Hepatocyte (in vitro differentiated cells): ENCODE measurements at regions not wholly inside any gene's neighbourhood (a gene's known extent, or its start where the extent isn't known, plus 50 kb on each side); places are given as distances from the start of the nearest gene placed in this dataset.

Source experiments
- DNase-seq: peaks from one replicate; pipeline ENCODE4 v3.0.0-alpha.2; 2016; ENCODE audit warnings: low spot score
- H2AFZ ChIP-seq: fragments of 200-600 bp; sonication (generic); 2 replicates; pipeline ENCODE4 v1.6.0; 2016; ENCODE audit warnings: antibody characterized with exemption, mild to moderate bottlenecking
- H3K27ac ChIP-seq: fragments of 200-600 bp; sonication (generic); 2 replicates; pipeline ENCODE4 v1.5.1; 2016; ENCODE audit warnings: mild to moderate bottlenecking
- H3K27me3 ChIP-seq: fragments of 200-600 bp; sonication (generic); 2 replicates; pipeline ENCODE4 v1.6.1; 2016
- H3K36me3 ChIP-seq: fragments of 200-600 bp; sonication (generic); replicated peaks from 2 replicates; pipeline ENCODE4 v1.5.1; 2016; ENCODE audit warnings: low read depth; ENCODE audit not compliant: insufficient read depth
- H3K4me1 ChIP-seq: fragments of 200-600 bp; sonication (generic); 2 replicates; pipeline ENCODE4 v1.5.1; 2016; ENCODE audit warnings: mild to moderate bottlenecking, moderate library complexity; ENCODE audit not compliant: insufficient read depth
- H3K4me2 ChIP-seq: fragments of 200-600 bp; sonication (generic); 2 replicates; pipeline ENCODE4 v1.6.0; 2016
- H3K4me3 ChIP-seq: fragments of 200-600 bp; sonication (generic); 2 replicates; pipeline ENCODE4 v1.5.1; 2016; ENCODE audit warnings: mild to moderate bottlenecking
- H3K79me2 ChIP-seq: fragments of 200-600 bp; sonication (generic); 2 replicates; pipeline ENCODE4 v1.6.0; 2017; ENCODE audit warnings: mild to moderate bottlenecking
- H3K9me2 ChIP-seq: fragments of 200-600 bp; sonication (generic); replicated peaks from 2 replicates; pipeline ENCODE4 v1.6.0; 2017; ENCODE audit warnings: mild to moderate bottlenecking; ENCODE audit not compliant: insufficient read depth
- H3K9me3 ChIP-seq: fragments of 200-600 bp; sonication (generic); 2 replicates; pipeline ENCODE4 v1.5.1; 2016; ENCODE audit warnings: low read depth, mild to moderate bottlenecking
- H4K20me1 ChIP-seq: fragments of 200-600 bp; sonication (generic); 2 replicates; pipeline ENCODE4 v1.6.0; 2016; ENCODE audit warnings: mild to moderate bottlenecking; ENCODE audit not compliant: insufficient read depth, poor library complexity, severe bottlenecking
- CTCF ChIP-seq: fragments of 200-600 bp; sonication (generic); IDR thresholded peaks from 2 replicates; pipeline ENCODE4 v1.5.1; 2016; ENCODE audit warnings: antibody characterized with exemption, mild to moderate bottlenecking; ENCODE audit not compliant: poor library complexity
- EZH2 ChIP-seq: fragments of 200-600 bp; sonication (generic); IDR thresholded peaks from 2 replicates; pipeline ENCODE4 v1.6.1; 2016; ENCODE audit warnings: antibody characterized with exemption, mild to moderate bottlenecking, borderline replicate concordance
- EZH2phosphoT487 ChIP-seq: fragments of 200-600 bp; sonication (generic); IDR thresholded peaks from one replicate; pipeline ENCODE4 v1.6.1; 2018; ENCODE audit warnings: antibody characterized with exemption, mild to moderate bottlenecking, low read depth, moderate library complexity; ENCODE audit not compliant: unreplicated experiment, severe bottlenecking
- WGBS: methylation state at CpG from one replicate; pipeline ENCODE4 v1.1.6; 2016; ENCODE audit warnings: low lambda C conversion rate; ENCODE audit errors: missing lambda C conversion rate; 5-methylcytosine and 5-hydroxymethylcytosine counted together

GRCh38 chr5:34547300-34548085 is 108.6 kb upstream of the RAI14 start:
- Histone ChIP-seq H3K9me2 (no peaks in the 10 kb centered on the region), H3K36me3 (no peaks in the 10 kb centered on the region), H3K9me3 (no peaks in the 10 kb centered on the region), H3K4me1 (peaks cover 22% of the 10 kb centered on the region), H3K4me3 (no peak overlapping the region), H3K4me2 (no peak overlapping the region), H2AFZ (peak overlapping the region; percentile 26), H3K27ac (peak overlapping the region; percentile 16), H3K27me3 (no peaks in the 10 kb centered on the region), H4K20me1 (no peaks in the 10 kb centered on the region), H3K79me2 (no peaks in the 10 kb centered on the region)
- 93% methylated on average over 2 of the region's 2 CpGs for WGBS
- DNase-seq = no peak
- no peak for TF ChIP-seq CTCF
- no peak for TF ChIP-seq EZH2phosphoT487
- TF ChIP-seq EZH2 = no peak

- TF ChIP-seq CTCF = no peak
- TF ChIP-seq EZH2phosphoT487 = no peak
- TF ChIP-seq EZH2 = no peak
- no peak for DNase-seq
- Histone ChIP-seq H3K4me1 (peaks cover 22% of the 10 kb centered on the region), H3K4me3 (no peak overlapping the region), H3K27ac (peak overlapping the region; percentile 16), H2AFZ (peak overlapping the region; percentile 26), H3K79me2 (no peaks in the 10 kb centered on the region), H3K9me2 (no peaks in the 10 kb centered on the region), H3K4me2 (no peak overlapping the region), H3K36me3 (no peaks in the 10 kb centered on the region), H4K20me1 (no peaks in the 10 kb centered on the region), H3K9me3 (no peaks in the 10 kb centered on the region), H3K27me3 (no peaks in the 10 kb centered on the region)
- 87% methylated on average over 1 of the region's 1 CpG for WGBS
Measured at GRCh38 chr5:34548086-34548403, 108.1 kb upstream of the RAI14 start.

- no peaks in the 10 kb centered on the region for H3K9me2 ChIP-seq
- H3K27ac ChIP-seq = no peak overlapping the region
- H3K4me3 ChIP-seq = no peak overlapping the region
- no peak overlapping the region for H2AFZ ChIP-seq
- no peaks in the 10 kb centered on the region for H4K20me1 ChIP-seq
- H3K9me3 ChIP-seq = no peaks in the 10 kb centered on the region
- H3K27me3 ChIP-seq = no peaks in the 10 kb centered on the region
- no peak overlapping the region for H3K4me2 ChIP-seq
- DNase-seq = no peak
- peaks cover 22% of the 10 kb centered on the region for H3K4me1 ChIP-seq
- H3K79me2 ChIP-seq = no peaks in the 10 kb centered on the region
- H3K36me3 ChIP-seq = no peaks in the 10 kb centered on the region
- WGBS = 86% methylated on average over 2 of the region's 2 CpGs
- no peak for TF ChIP-seq EZH2
- TF ChIP-seq EZH2phosphoT487 = no peak
- TF ChIP-seq CTCF = no peak
Measured at GRCh38 chr5:34550247-34550646, 105.9 kb upstream of the RAI14 start.
